ENCODE measurements at regions not wholly inside any gene's neighbourhood (a gene's known extent, or its start where the extent isn't known, plus 50 kb on each side); places are given as distances from the start of the nearest gene placed in this dataset.

GRCh38 chr12:14156606-14157005 is 175.2 kb upstream of the GRIN2B start:
- no peak for TF ChIP-seq POLR2A (IDR thresholded peaks at IDR 0.05; ENCODE audit: low read depth)
- no peak for TF ChIP-seq CTCF (IDR thresholded peaks at IDR 0.05)
- TF ChIP-seq POLR2AphosphoS5 (IDR thresholded peaks at IDR 0.05): no peak

Data from esophagus muscularis mucosa (tissue), 3 donors.